Trophoblast cell (in vitro differentiated cells and primary cell): ENCODE measurements at regions not wholly inside any gene's neighbourhood (a gene's known extent, or its start where the extent isn't known, plus 50 kb on each side); places are given as distances from the start of the nearest gene placed in this dataset.

Source experiments
- DNase-seq, 2 donors: peaks; one replicate each; pipeline ENCODE4 v3.0.0-alpha.2; 2016
- H2AFZ ChIP-seq: 2 replicates; pipeline ENCODE4 v1.6.1; 2013; ENCODE audit warnings: low read length, moderate library complexity, mild to moderate bottlenecking; ENCODE audit not compliant: insufficient read depth, poor library complexity
- H2AK5ac ChIP-seq: 2 replicates; pipeline ENCODE4 v1.6.1; 2013; ENCODE audit warnings: mild to moderate bottlenecking, low read length
- H2BK120ac ChIP-seq: 2 replicates; pipeline ENCODE4 v1.6.1; 2013; ENCODE audit warnings: low read length, mild to moderate bottlenecking, moderate library complexity; ENCODE audit not compliant: insufficient read depth, poor library complexity
- H2BK12ac ChIP-seq: 2 replicates; pipeline ENCODE4 v1.6.1; 2013; ENCODE audit warnings: mild to moderate bottlenecking, low read length, moderate library complexity
- H2BK5ac ChIP-seq: 2 replicates; pipeline ENCODE4 v1.6.1; 2013; ENCODE audit warnings: low read length, low read depth, moderate library complexity, mild to moderate bottlenecking; ENCODE audit not compliant: poor library complexity
- H3K14ac ChIP-seq: 2 replicates; pipeline ENCODE4 v1.6.1; 2013; ENCODE audit warnings: mild to moderate bottlenecking, low read length
- H3K18ac ChIP-seq: 2 replicates; pipeline ENCODE4 v1.6.1; 2013; ENCODE audit warnings: mild to moderate bottlenecking, low read length
- H3K23ac ChIP-seq: 2 replicates; pipeline ENCODE4 v1.6.1; 2013; ENCODE audit warnings: low read length
- H3K27ac ChIP-seq: 2 replicates; pipeline ENCODE4 v1.5.1; 2013; ENCODE audit warnings: low read depth, mild to moderate bottlenecking, inconsistent platforms, low read length, moderate library complexity
- H3K27me3 ChIP-seq: 2 replicates; pipeline ENCODE4 v1.6.1; 2013; ENCODE audit warnings: inconsistent platforms, mild to moderate bottlenecking, low read length, moderate library complexity; ENCODE audit not compliant: insufficient read depth
- H3K36me3 ChIP-seq, 2 experiments: 1 replicate in 1 of 2; 2 replicates in 1 of 2; pipeline ENCODE4 v1.6.1; 2013; ENCODE audit warnings: low read length in 2 of 2, mild to moderate bottlenecking in 2 of 2, moderate library complexity in 1 of 2; ENCODE audit not compliant: insufficient read depth in 2 of 2, control insufficient read depth in 1 of 2
- H3K4ac ChIP-seq: 2 replicates; pipeline ENCODE4 v1.6.1; 2013; ENCODE audit warnings: low read depth, mild to moderate bottlenecking, low read length, moderate library complexity
- H3K4me1 ChIP-seq, 2 experiments: 1 replicate in 1 of 2; 2 replicates in 1 of 2; pipeline ENCODE4 v1.6.1; 2013; ENCODE audit warnings: low read length in 2 of 2, mild to moderate bottlenecking in 2 of 2, moderate library complexity in 1 of 2; ENCODE audit not compliant: insufficient read depth in 2 of 2, control insufficient read depth in 1 of 2
- H3K4me2 ChIP-seq: 2 replicates; pipeline ENCODE4 v1.6.1; 2013; ENCODE audit warnings: inconsistent platforms, mild to moderate bottlenecking, low read length, moderate library complexity
- H3K4me3 ChIP-seq: 2 replicates; pipeline ENCODE4 v1.5.1; 2013; ENCODE audit warnings: mild to moderate bottlenecking, low read depth, low read length, inconsistent platforms
- H3K79me1 ChIP-seq: one replicate; pipeline ENCODE4 v1.6.1; 2013; ENCODE audit warnings: low read length
- H3K79me2 ChIP-seq: 2 replicates; pipeline ENCODE4 v1.6.1; 2013; ENCODE audit warnings: low read length, mild to moderate bottlenecking; ENCODE audit not compliant: control insufficient read depth, insufficient read depth, poor library complexity
- H3K9ac ChIP-seq: 2 replicates; pipeline ENCODE4 v1.6.1; 2013; ENCODE audit warnings: mild to moderate bottlenecking, low read length
- H3K9me3 ChIP-seq: 2 replicates; pipeline ENCODE4 v1.6.1; 2013; ENCODE audit warnings: low read depth, mild to moderate bottlenecking, control low read depth, inconsistent platforms, low read length; ENCODE audit not compliant: insufficient read depth
- H4K12ac ChIP-seq: 2 replicates; pipeline ENCODE4 v1.6.1; 2013; ENCODE audit warnings: low read depth, mild to moderate bottlenecking, low read length, moderate library complexity
- H4K8ac ChIP-seq: 2 replicates; pipeline ENCODE4 v1.6.1; 2013; ENCODE audit warnings: low read depth, mild to moderate bottlenecking, low read length, moderate library complexity
- H4K91ac ChIP-seq: one replicate; pipeline ENCODE4 v1.6.1; 2013; ENCODE audit warnings: low read depth, mild to moderate bottlenecking, low read length, moderate library complexity
- WGBS: extraction: QIAGEN DNeasy Blood & Tissue Kit; methylation state at CpG from one replicate; pipeline ENCODE4 v1.1.7; 2013; ENCODE audit warnings: missing lambda C conversion rate; ENCODE audit not compliant: insufficient read length, insufficient coverage; ENCODE audit errors: extremely low coverage; 5-methylcytosine and 5-hydroxymethylcytosine counted together

DNA sequence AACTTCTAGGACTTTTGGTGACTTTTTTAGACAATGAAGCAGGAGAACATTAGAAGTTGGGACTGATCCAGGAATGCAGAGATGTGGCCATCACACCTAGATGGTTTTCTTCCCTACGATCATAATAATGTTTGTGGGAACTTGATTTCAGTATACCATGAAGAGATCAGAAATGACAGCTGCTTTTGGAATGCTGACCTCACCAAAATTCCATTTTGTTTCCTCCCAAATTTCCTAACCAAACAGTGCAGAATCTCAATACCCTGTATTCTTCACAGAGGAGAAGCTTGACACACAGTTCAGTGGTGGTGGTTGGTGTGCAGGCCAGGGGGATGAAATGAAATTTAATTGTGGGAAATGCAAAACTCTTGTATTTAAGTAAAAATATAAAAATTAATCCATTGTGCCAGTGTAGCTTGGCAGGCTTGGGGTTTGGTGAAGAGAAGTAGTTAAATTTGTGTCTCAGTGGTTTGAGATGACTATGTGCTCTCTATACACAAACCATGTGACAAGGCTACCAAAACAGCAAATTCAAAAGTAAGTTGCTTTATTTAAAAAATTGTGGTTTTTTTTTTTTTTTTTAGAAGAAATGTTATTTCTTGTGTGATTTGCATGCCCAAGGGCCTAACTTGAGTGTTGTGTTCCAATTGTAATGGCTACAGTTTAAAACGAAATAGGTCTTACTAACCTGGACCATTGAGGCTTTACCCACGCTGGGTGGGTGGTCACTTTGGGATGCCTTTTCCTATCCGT is 252.4 kb downstream of the LPIN1 start:
- H4K8ac ChIP-seq = no peak overlapping the region
- H3K27me3 ChIP-seq = no peaks in the 10 kb centered on the region
- no CpG with 5 or more reads among the region's 4 CpGs for WGBS
- H2AFZ ChIP-seq = no peak overlapping the region
- no peaks in the 10 kb centered on the region for H3K9me3 ChIP-seq
- no peaks in the 10 kb centered on the region for H3K79me1 ChIP-seq
- no peak overlapping the region for H3K4me3 ChIP-seq
- H2BK12ac ChIP-seq = no peak overlapping the region
- no peak overlapping the region for H2BK120ac ChIP-seq
- no peak overlapping the region for H4K12ac ChIP-seq
- H3K4ac ChIP-seq = no peak overlapping the region
- no peak overlapping the region for H3K23ac ChIP-seq
- no peak overlapping the region for H3K18ac ChIP-seq
- H2BK5ac ChIP-seq = no peak overlapping the region
- no peaks in the 10 kb centered on the region for H3K4me1 ChIP-seq
- DNase-seq = peak in 1 of 2 donors; percentile 5
- H3K9ac ChIP-seq = no peak overlapping the region
- H2AK5ac ChIP-seq = no peak overlapping the region
- H3K14ac ChIP-seq = no peak overlapping the region
- no peak overlapping the region for H3K4me2 ChIP-seq
- H3K27ac ChIP-seq = no peak overlapping the region
- H4K91ac ChIP-seq = no peak overlapping the region
- H3K79me2 ChIP-seq = no peaks in the 10 kb centered on the region
- H3K36me3 ChIP-seq = no peaks in the 10 kb centered on the region

DNA sequence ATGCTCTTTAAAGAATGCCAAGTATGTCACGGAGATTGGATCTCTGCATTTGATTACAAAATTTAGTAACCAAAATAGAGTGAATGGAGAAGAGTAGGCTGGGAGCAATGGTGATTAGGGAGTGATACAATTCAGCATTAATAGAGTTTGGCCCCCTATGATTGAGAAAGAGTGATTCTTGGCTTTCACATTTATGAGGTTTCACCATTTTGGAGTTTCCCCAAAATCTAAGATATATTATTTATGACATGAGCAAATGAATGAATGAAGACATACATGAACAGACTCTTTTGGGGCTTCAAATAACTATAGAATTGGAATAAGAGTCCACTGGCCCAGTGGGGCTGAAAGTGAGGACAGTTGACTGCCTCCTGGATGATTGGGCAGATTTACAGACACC is 255.2 kb downstream of the LPIN1 start:
- Histone ChIP-seq H3K23ac (no peak overlapping the region), H3K14ac (no peak overlapping the region), H3K18ac (no peak overlapping the region), H3K4ac (no peak overlapping the region), H3K36me3 (no peaks in the 10 kb centered on the region), H2BK12ac (no peak overlapping the region), H3K27ac (no peak overlapping the region), H3K9ac (no peak overlapping the region), H4K8ac (no peak overlapping the region), H4K91ac (no peak overlapping the region), H3K27me3 (no peaks in the 10 kb centered on the region), H3K4me3 (no peak overlapping the region), H3K4me1 (peaks cover 0 to 6% of the 10 kb centered on the region in 2 experiments), H2AFZ (no peak overlapping the region), H2AK5ac (no peak overlapping the region), H3K9me3 (no peaks in the 10 kb centered on the region), H2BK120ac (no peak overlapping the region), H3K79me1 (peaks cover 2% of the 10 kb centered on the region), H2BK5ac (no peak overlapping the region), H3K4me2 (no peak overlapping the region), H3K79me2 (no peaks in the 10 kb centered on the region), H4K12ac (no peak overlapping the region)
- WGBS = no CpG with 5 or more reads among the region's 1 CpG
- no peak for DNase-seq

DNA sequence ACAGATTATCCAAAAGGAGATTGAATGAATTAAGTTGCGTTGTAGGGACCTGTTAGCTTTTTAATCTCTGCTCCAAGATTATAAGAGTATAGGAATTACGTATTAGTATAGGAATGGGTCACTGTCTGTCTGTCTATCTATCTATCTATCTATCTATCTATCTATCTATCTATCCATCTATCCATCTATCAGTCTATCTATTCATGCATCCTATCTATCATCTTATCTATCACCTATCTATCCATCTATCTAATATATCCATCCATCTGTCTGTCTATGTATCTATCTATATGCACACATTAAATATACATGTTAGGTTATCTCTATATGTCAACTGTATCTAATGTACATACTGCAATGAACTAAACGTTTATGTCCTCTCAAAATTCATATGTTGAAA is 255.8 kb downstream of the LPIN1 start:
- Histone ChIP-seq H3K14ac (no peak overlapping the region), H3K27me3 (no peaks in the 10 kb centered on the region), H3K79me2 (no peaks in the 10 kb centered on the region), H3K9ac (no peak overlapping the region), H3K4me3 (no peak overlapping the region), H2BK120ac (no peak overlapping the region), H2BK5ac (no peak overlapping the region), H3K9me3 (no peaks in the 10 kb centered on the region), H3K4me2 (no peak overlapping the region), H3K79me1 (peaks cover 2% of the 10 kb centered on the region), H4K91ac (no peak overlapping the region), H2AK5ac (no peak overlapping the region), H2AFZ (no peak overlapping the region), H3K4ac (no peak overlapping the region), H4K8ac (no peak overlapping the region), H4K12ac (no peak overlapping the region), H3K18ac (no peak overlapping the region), H3K27ac (no peak overlapping the region), H2BK12ac (no peak overlapping the region), H3K4me1 (peaks cover 0 to 6% of the 10 kb centered on the region in 2 experiments), H3K23ac (no peak overlapping the region), H3K36me3 (no peaks in the 10 kb centered on the region)
- WGBS = no CpG with 5 or more reads among the region's 3 CpGs
- no peak for DNase-seq

DNA sequence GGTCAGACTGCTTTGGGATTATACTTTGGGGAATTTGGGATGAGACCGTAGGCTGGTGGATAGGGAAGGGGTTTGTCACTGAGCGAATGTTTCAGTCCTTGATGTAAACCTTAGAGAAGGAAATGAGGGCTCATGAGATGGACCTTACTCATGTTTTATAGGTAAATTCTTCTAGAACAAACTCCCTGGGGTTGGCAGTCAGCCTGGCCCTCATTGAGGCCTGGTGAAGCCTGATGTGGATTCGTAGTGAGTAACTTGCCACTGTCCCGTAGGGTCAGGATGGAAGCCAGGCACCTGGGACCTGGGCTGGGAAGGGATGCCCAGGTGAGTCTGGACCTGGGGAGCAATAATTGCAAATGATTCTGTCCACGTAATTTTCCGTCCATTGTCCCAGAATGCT is 258.3 kb downstream of the LPIN1 start:
- Histone ChIP-seq H3K4me2 (no peak overlapping the region), H3K79me2 (no peaks in the 10 kb centered on the region), H3K4me3 (no peak overlapping the region), H4K12ac (no peak overlapping the region), H3K9ac (no peak overlapping the region), H2AFZ (no peak overlapping the region), H3K18ac (no peak overlapping the region), H4K8ac (no peak overlapping the region), H2BK5ac (no peak overlapping the region), H3K79me1 (peaks cover 2% of the 10 kb centered on the region), H3K14ac (no peak overlapping the region), H3K4ac (no peak overlapping the region), H3K27ac (no peak overlapping the region), H2BK120ac (no peak overlapping the region), H2BK12ac (no peak overlapping the region), H3K4me1 (peaks cover 0 to 6% of the 10 kb centered on the region in 2 experiments), H3K27me3 (no peaks in the 10 kb centered on the region), H3K23ac (no peak overlapping the region), H3K36me3 (no peaks in the 10 kb centered on the region), H4K91ac (no peak overlapping the region), H3K9me3 (no peaks in the 10 kb centered on the region), H2AK5ac (no peak overlapping the region)
- WGBS = no CpG with 5 or more reads among the region's 6 CpGs
- DNase-seq = no peak
